ENCODE measurements at regions not wholly inside any gene's neighbourhood (a gene's known extent, or its start where the extent isn't known, plus 50 kb on each side); places are given as distances from the start of the nearest gene placed in this dataset.

DNA sequence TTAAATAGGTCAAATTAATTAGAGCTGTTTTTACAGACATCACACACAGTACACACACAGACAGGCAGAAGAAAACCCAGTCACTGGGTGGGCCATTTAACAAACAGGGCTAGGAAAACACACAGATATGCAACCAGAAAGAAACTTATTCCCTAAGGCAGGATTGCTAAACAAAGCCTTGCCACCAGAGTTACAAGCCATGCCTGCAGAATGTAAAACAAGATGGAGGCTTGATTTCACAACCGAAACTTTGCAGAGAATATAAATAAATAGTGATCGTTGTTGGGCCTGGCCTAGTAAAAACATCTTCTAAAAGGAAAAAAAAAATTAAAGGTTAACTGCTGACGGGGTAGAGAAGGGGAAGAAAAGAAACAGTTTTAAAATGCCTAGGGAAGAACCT, 212.3 kb downstream of the NAP1L3 start (continued):
- TF ChIP-seq, protein P1, sequence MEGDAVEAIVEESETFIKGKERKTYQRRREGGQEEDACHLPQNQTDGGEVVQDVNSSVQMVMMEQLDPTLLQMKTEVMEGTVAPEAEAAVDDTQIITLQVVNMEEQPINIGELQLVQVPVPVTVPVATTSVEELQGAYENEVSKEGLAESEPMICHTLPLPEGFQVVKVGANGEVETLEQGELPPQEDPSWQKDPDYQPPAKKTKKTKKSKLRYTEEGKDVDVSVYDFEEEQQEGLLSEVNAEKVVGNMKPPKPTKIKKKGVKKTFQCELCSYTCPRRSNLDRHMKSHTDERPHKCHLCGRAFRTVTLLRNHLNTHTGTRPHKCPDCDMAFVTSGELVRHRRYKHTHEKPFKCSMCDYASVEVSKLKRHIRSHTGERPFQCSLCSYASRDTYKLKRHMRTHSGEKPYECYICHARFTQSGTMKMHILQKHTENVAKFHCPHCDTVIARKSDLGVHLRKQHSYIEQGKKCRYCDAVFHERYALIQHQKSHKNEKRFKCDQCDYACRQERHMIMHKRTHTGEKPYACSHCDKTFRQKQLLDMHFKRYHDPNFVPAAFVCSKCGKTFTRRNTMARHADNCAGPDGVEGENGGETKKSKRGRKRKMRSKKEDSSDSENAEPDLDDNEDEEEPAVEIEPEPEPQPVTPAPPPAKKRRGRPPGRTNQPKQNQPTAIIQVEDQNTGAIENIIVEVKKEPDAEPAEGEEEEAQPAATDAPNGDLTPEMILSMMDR (conservative IDR thresholded peaks at IDR 0.05; ENCODE audit: low read depth in 2 of 2): no peak
- TF ChIP-seq POLR2AphosphoS5 (IDR thresholded peaks at IDR 0.05; ENCODE audit: low read depth): no peak
- TF ChIP-seq ZNF114 (CRISPR knock-in tag; IDR thresholded peaks at IDR 0.05): no peak

DNA sequence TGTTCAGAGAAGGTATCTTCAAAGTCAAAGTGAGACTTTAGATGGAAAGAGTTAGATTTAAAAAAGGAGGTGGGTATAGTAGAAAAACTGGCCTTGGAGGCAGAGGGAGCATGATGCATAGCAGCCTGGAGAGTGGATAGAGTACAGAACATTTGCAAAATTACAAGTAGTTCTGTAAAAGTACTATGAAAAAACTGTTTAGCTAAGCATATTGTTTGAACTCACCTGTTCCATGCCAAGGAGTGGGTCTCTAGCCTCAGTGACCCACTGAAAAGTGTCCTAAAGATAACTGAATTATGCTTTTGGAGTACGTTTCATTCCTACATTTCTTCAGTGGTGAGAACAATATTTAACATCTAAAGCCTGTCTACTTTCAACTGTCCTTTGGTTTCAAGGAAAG, 218.9 kb downstream of the NAP1L3 start:
- H4K20me1 ChIP-seq (replicated peaks; ENCODE audit: insufficient read depth): no peaks in the 10 kb centered on the region
- H3K4me1 Mint-ChIP-seq: no peaks in the 10 kb centered on the region
- no peaks in the 10 kb centered on the region for H3K9me2 ChIP-seq (ENCODE audit: insufficient read depth)
- H3K9me3 Mint-ChIP-seq: no peaks in the 10 kb centered on the region; the same call in 2 of the 3 replicates
- no peaks in the 10 kb centered on the region for H3K4me1 ChIP-seq (ENCODE audit: insufficient read depth)
- H3K27me3 ChIP-seq (ENCODE audit: insufficient read depth): no peaks in the 10 kb centered on the region
- no peak overlapping the region for H3K4me3 ChIP-seq
- H3K4me3 Mint-ChIP-seq: no peak overlapping the region
- H2AFZ ChIP-seq: no peak overlapping the region
- H3F3A ChIP-seq (replicated peaks; ENCODE audit: low read depth): no peaks in the 10 kb centered on the region
- H3K36me3 ChIP-seq (ENCODE audit: insufficient read depth): no peaks in the 10 kb centered on the region
- no peaks in the 10 kb centered on the region for H3K36me3 Mint-ChIP-seq (ENCODE audit: low read depth)
- H3K27ac ChIP-seq (ENCODE audit: low read depth): no peak overlapping the region
- H3K4me2 ChIP-seq: no peak overlapping the region
- DNase-seq (ENCODE audit: low spot score) (no peak), ATAC-seq (no peak)
- H3K27me3 Mint-ChIP-seq (ENCODE audit: insufficient read depth, low read depth, poor library complexity): no peaks in the 10 kb centered on the region
- no peaks in the 10 kb centered on the region for H3K79me2 ChIP-seq (replicated peaks; ENCODE audit: insufficient read depth)
- H3K27ac Mint-ChIP-seq: no peak overlapping the region
- TF ChIP-seq ZNF114 (CRISPR knock-in tag; IDR thresholded peaks at IDR 0.05) (no peak), POLR2AphosphoS5 (IDR thresholded peaks at IDR 0.05; ENCODE audit: low read depth) (no peak), EZH2 (IDR thresholded peaks at IDR 0.05; ENCODE audit: low read depth, unreplicated experiment) (no peak), JUNB (IDR thresholded peaks at IDR 0.05; ENCODE audit: unreplicated experiment) (no peak), NANOG (IDR thresholded peaks at IDR 0.05; ENCODE audit: borderline replicate concordance) (no peak), STAT1 (IDR thresholded peaks at IDR 0.05; ENCODE audit: unreplicated experiment) (no peak)
- TF ChIP-seq, protein P1 (conservative IDR thresholded peaks at IDR 0.05; ENCODE audit: low read depth in 2 of 2): no peak
- TF ChIP-seq, protein P2, sequence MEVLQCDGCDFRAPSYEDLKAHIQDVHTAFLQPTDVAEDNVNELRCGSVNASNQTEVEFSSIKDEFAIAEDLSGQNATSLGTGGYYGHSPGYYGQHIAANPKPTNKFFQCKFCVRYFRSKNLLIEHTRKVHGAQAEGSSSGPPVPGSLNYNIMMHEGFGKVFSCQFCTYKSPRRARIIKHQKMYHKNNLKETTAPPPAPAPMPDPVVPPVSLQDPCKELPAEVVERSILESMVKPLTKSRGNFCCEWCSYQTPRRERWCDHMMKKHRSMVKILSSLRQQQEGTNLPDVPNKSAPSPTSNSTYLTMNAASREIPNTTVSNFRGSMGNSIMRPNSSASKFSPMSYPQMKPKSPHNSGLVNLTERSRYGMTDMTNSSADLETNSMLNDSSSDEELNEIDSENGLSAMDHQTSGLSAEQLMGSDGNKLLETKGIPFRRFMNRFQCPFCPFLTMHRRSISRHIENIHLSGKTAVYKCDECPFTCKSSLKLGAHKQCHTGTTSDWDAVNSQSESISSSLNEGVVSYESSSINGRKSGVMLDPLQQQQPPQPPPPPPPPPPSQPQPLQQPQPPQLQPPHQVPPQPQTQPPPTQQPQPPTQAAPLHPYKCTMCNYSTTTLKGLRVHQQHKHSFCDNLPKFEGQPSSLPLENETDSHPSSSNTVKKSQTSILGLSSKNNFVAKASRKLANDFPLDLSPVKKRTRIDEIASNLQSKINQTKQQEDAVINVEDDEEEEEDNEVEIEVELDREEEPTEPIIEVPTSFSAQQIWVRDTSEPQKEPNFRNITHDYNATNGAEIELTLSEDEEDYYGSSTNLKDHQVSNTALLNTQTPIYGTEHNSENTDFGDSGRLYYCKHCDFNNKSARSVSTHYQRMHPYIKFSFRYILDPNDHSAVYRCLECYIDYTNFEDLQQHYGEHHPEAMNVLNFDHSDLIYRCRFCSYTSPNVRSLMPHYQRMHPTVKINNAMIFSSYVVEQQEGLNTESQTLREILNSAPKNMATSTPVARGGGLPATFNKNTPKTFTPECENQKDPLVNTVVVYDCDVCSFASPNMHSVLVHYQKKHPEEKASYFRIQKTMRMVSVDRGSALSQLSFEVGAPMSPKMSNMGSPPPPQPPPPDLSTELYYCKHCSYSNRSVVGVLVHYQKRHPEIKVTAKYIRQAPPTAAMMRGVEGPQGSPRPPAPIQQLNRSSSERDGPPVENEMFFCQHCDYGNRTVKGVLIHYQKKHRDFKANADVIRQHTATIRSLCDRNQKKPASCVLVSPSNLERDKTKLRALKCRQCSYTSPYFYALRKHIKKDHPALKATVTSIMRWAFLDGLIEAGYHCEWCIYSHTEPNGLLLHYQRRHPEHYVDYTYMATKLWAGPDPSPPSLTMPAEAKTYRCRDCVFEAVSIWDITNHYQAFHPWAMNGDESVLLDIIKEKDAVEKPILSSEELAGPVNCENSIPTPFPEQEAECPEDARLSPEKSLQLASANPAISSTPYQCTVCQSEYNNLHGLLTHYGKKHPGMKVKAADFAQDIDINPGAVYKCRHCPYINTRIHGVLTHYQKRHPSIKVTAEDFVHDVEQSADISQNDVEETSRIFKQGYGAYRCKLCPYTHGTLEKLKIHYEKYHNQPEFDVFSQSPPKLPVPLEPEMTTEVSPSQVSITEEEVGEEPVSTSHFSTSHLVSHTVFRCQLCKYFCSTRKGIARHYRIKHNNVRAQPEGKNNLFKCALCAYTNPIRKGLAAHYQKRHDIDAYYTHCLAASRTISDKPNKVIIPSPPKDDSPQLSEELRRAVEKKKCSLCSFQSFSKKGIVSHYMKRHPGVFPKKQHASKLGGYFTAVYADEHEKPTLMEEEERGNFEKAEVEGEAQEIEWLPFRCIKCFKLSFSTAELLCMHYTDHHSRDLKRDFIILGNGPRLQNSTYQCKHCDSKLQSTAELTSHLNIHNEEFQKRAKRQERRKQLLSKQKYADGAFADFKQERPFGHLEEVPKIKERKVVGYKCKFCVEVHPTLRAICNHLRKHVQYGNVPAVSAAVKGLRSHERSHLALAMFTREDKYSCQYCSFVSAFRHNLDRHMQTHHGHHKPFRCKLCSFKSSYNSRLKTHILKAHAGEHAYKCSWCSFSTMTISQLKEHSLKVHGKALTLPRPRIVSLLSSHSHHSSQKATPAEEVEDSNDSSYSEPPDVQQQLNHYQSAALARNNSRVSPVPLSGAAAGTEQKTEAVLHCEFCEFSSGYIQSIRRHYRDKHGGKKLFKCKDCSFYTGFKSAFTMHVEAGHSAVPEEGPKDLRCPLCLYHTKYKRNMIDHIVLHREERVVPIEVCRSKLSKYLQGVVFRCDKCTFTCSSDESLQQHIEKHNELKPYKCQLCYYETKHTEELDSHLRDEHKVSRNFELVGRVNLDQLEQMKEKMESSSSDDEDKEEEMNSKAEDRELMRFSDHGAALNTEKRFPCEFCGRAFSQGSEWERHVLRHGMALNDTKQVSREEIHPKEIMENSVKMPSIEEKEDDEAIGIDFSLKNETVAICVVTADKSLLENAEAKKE (CRISPR knock-in tag; IDR thresholded peaks at IDR 0.05): no peak
- TF ChIP-seq, protein P3, sequence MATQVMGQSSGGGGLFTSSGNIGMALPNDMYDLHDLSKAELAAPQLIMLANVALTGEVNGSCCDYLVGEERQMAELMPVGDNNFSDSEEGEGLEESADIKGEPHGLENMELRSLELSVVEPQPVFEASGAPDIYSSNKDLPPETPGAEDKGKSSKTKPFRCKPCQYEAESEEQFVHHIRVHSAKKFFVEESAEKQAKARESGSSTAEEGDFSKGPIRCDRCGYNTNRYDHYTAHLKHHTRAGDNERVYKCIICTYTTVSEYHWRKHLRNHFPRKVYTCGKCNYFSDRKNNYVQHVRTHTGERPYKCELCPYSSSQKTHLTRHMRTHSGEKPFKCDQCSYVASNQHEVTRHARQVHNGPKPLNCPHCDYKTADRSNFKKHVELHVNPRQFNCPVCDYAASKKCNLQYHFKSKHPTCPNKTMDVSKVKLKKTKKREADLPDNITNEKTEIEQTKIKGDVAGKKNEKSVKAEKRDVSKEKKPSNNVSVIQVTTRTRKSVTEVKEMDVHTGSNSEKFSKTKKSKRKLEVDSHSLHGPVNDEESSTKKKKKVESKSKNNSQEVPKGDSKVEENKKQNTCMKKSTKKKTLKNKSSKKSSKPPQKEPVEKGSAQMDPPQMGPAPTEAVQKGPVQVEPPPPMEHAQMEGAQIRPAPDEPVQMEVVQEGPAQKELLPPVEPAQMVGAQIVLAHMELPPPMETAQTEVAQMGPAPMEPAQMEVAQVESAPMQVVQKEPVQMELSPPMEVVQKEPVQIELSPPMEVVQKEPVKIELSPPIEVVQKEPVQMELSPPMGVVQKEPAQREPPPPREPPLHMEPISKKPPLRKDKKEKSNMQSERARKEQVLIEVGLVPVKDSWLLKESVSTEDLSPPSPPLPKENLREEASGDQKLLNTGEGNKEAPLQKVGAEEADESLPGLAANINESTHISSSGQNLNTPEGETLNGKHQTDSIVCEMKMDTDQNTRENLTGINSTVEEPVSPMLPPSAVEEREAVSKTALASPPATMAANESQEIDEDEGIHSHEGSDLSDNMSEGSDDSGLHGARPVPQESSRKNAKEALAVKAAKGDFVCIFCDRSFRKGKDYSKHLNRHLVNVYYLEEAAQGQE (IDR thresholded peaks at IDR 0.05; ENCODE audit: unreplicated experiment): no peak
- TF ChIP-seq, protein P4, sequence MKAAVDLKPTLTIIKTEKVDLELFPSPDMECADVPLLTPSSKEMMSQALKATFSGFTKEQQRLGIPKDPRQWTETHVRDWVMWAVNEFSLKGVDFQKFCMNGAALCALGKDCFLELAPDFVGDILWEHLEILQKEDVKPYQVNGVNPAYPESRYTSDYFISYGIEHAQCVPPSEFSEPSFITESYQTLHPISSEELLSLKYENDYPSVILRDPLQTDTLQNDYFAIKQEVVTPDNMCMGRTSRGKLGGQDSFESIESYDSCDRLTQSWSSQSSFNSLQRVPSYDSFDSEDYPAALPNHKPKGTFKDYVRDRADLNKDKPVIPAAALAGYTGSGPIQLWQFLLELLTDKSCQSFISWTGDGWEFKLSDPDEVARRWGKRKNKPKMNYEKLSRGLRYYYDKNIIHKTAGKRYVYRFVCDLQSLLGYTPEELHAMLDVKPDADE (IDR thresholded peaks at IDR 0.05): no peak

Measured in GM23338 (cell line).